IMR-90 (cell line): ENCODE measurements at regions not wholly inside any gene's neighbourhood (a gene's known extent, or its start where the extent isn't known, plus 50 kb on each side); places are given as distances from the start of the nearest gene placed in this dataset.

Experiments
- ATAC-seq: fragments of 200-7000 bp; cut with Tn5 transposase; 2 replicates; pipeline ENCODE4 v1.9.1; 2020; ENCODE audit warnings: low read depth, mild to moderate bottlenecking, moderate library complexity
- BruUV-seq: library from RNA; stranded (reverse); fragments of 400-500 nt; replicated peaks from 2 replicates; lab custom pipeline; 2021; lab: Mats Ljungman, UMichigan
- CTCF ChIA-PET: fragments of 300-600 bp; formaldehyde crosslinking; extraction: SDS; loops from one replicate; lab custom pipeline; 2021; ENCODE audit warnings: antibody characterized with exemption; lab: Yijun Ruan, JAX
- POLR2A ChIA-PET: fragments of 300-600 bp; sonication (Branson Sonifier 250); formaldehyde crosslinking; loops from one replicate; lab custom pipeline; 2022; ENCODE audit warnings: antibody characterized with exemption; ENCODE audit not compliant: unreplicated experiment; lab: Charles Lee
- DNase-seq: peaks from one replicate; pipeline ENCODE4 v3.0.0; 2013
- H2AFZ ChIP-seq: replicated peaks from 2 replicates; pipeline ENCODE3; 2013; ENCODE audit warnings: low read length, mild to moderate bottlenecking; ENCODE audit not compliant: poor library complexity
- H2AK5ac ChIP-seq: 2 replicates; pipeline ENCODE4 v1.6.1; 2013; ENCODE audit warnings: low read depth, low read length, inconsistent platforms
- H2AK9ac ChIP-seq: replicated peaks from 2 replicates; pipeline ENCODE3; 2013; ENCODE audit warnings: mild to moderate bottlenecking, low read depth, low read length, moderate library complexity; ENCODE audit not compliant: poor library complexity
- H2BK120ac ChIP-seq: 2 replicates; pipeline ENCODE4 v1.6.1; 2013; ENCODE audit warnings: low read depth, low read length, inconsistent platforms
- H2BK15ac ChIP-seq: 3 replicates; pipeline ENCODE4 v1.6.1; 2013; ENCODE audit warnings: low read depth, low read length, inconsistent platforms
- H2BK20ac ChIP-seq: 2 replicates; pipeline ENCODE4 v1.6.1; 2013; ENCODE audit warnings: low read depth, mild to moderate bottlenecking, inconsistent platforms, low read length, moderate library complexity
- H2BK5ac ChIP-seq: 2 replicates; pipeline ENCODE4 v1.6.1; 2013; ENCODE audit warnings: mild to moderate bottlenecking, low read depth, low read length, inconsistent platforms; ENCODE audit not compliant: poor library complexity, severe bottlenecking
- H3K14ac ChIP-seq: replicated peaks from 2 replicates; pipeline ENCODE4 v1.6.1; 2013; ENCODE audit warnings: low read depth, low read length, inconsistent platforms
- H3K18ac ChIP-seq: 2 replicates; pipeline ENCODE4 v1.6.1; 2013; ENCODE audit warnings: low read depth, low read length, control low read depth
- H3K23ac ChIP-seq: 2 replicates; pipeline ENCODE4 v1.6.1; 2013; ENCODE audit warnings: low read depth, low read length, inconsistent platforms
- H3K27ac ChIP-seq: 2 replicates; pipeline ENCODE4 v1.5.1; 2013; ENCODE audit warnings: mild to moderate bottlenecking, control low read depth, low read length; ENCODE audit not compliant: insufficient read depth
- H3K27me3 ChIP-seq: 2 replicates; pipeline ENCODE4 v1.6.1; 2013; ENCODE audit warnings: low read length; ENCODE audit not compliant: control insufficient read depth, insufficient read depth
- H3K36me3 ChIP-seq: 2 replicates; pipeline ENCODE4 v1.6.1; 2013; ENCODE audit warnings: low read length, mixed read lengths; ENCODE audit not compliant: control insufficient read depth, insufficient read depth
- H3K4ac ChIP-seq: 2 replicates; pipeline ENCODE4 v1.6.1; 2013; ENCODE audit warnings: low read depth, low read length, inconsistent platforms
- H3K4me1 ChIP-seq: 2 replicates; pipeline ENCODE4 v1.6.1; 2013; ENCODE audit warnings: low read length, mixed read lengths; ENCODE audit not compliant: control insufficient read depth, insufficient read depth
- H3K4me2 ChIP-seq: 2 replicates; pipeline ENCODE4 v1.6.1; 2013; ENCODE audit warnings: low read depth, mild to moderate bottlenecking, control low read depth, low read length, moderate library complexity
- H3K4me3 ChIP-seq: 2 replicates; pipeline ENCODE4 v1.5.1; 2013; ENCODE audit warnings: low read depth, mild to moderate bottlenecking, control low read depth, low read length, moderate library complexity; ENCODE audit not compliant: insufficient read depth
- H3K56ac ChIP-seq: 2 replicates; pipeline ENCODE4 v1.6.1; 2013; ENCODE audit warnings: low read length, inconsistent platforms; ENCODE audit not compliant: insufficient read depth; ENCODE audit errors: extremely low read depth
- H3K79me1 ChIP-seq, 2 experiments: 2 replicates each; pipeline ENCODE4 v1.6.1; 2013; ENCODE audit warnings: low read length in 2 of 2, inconsistent platforms in 1 of 2, low read depth in 1 of 2
- H3K9ac ChIP-seq: 2 replicates; pipeline ENCODE4 v1.6.1; 2013; ENCODE audit warnings: low read depth, low read length, control low read depth
- H3K9me1 ChIP-seq: 2 replicates; pipeline ENCODE4 v1.6.1; 2013; ENCODE audit warnings: low read length, inconsistent platforms; ENCODE audit not compliant: insufficient read depth
- H3K9me3 ChIP-seq: 2 replicates; pipeline ENCODE4 v1.6.1; 2013; ENCODE audit warnings: low read length; ENCODE audit not compliant: control insufficient read depth, insufficient read depth
- H4K20me1 ChIP-seq: 2 replicates; pipeline ENCODE4 v1.6.1; 2013; ENCODE audit warnings: low read length, inconsistent platforms; ENCODE audit not compliant: insufficient read depth
- H4K5ac ChIP-seq: 2 replicates; pipeline ENCODE4 v1.6.1; 2013; ENCODE audit warnings: mild to moderate bottlenecking, low read depth, low read length, control low read depth
- H4K8ac ChIP-seq, 2 experiments: 2 replicates each; pipeline ENCODE4 v1.6.1; 2013; ENCODE audit warnings: low read depth in 2 of 2, low read length in 2 of 2, control low read depth in 1 of 2, inconsistent platforms in 1 of 2
- H4K91ac ChIP-seq: 2 replicates; pipeline ENCODE4 v1.6.1; 2013; ENCODE audit warnings: low read depth, low read length, inconsistent platforms; ENCODE audit not compliant: insufficient read depth
- BHLHE40 ChIP-seq: fragments of 150-350 bp; IDR thresholded peaks from 2 replicates; pipeline ENCODE4 v1.6.1; 2016; ENCODE audit warnings: mild to moderate bottlenecking, low read depth, low read length
- CEBPB ChIP-seq: IDR thresholded peaks from 2 replicates; pipeline ENCODE4 v1.6.1; 2012; ENCODE audit warnings: low read depth, low read length, improper control_type of control experiment
- CHD1 ChIP-seq: IDR thresholded peaks from 2 replicates; pipeline ENCODE4 v1.6.1; 2012; ENCODE audit warnings: low read depth, low read length, improper control_type of control experiment
- CTCF ChIP-seq: conservative IDR thresholded peaks from 2 replicates; pipeline ENCODE4 v1.5.1; 2012; ENCODE audit warnings: mild to moderate bottlenecking, low read depth, low read length, improper control_type of control experiment
- ELK1 ChIP-seq: fragments of 150-350 bp; IDR thresholded peaks from 2 replicates; pipeline ENCODE4 v1.6.1; 2016; ENCODE audit warnings: low read depth, mild to moderate bottlenecking, low read length, moderate library complexity, borderline replicate concordance
- FOS ChIP-seq: fragments of 150-350 bp; IDR thresholded peaks from 2 replicates; pipeline ENCODE4 v1.6.1; 2016; ENCODE audit warnings: low read depth, low read length
- MAFK ChIP-seq: IDR thresholded peaks from 2 replicates; pipeline ENCODE4 v1.6.1; 2012; ENCODE audit warnings: low read depth, low read length, improper control_type of control experiment
- MAZ ChIP-seq: IDR thresholded peaks from 2 replicates; pipeline ENCODE4 v1.6.1; 2012; ENCODE audit warnings: low read depth, mild to moderate bottlenecking, low read length, improper control_type of control experiment, moderate library complexity, borderline replicate concordance
- MXI1 ChIP-seq: IDR thresholded peaks from 2 replicates; pipeline ENCODE4 v1.6.1; 2012; ENCODE audit warnings: low read depth, mild to moderate bottlenecking, low read length, moderate library complexity, borderline replicate concordance
- NFE2L2 ChIP-seq: fragments of 150-350 bp; IDR thresholded peaks from 2 replicates; pipeline ENCODE4 v1.6.1; 2016; ENCODE audit warnings: low read depth, mild to moderate bottlenecking, low read length
- POLR2A ChIP-seq: IDR thresholded peaks from 2 replicates; pipeline ENCODE4 v1.6.1; 2012; ENCODE audit warnings: mild to moderate bottlenecking, low read depth, low read length
- RAD21 ChIP-seq: IDR thresholded peaks from 2 replicates; pipeline ENCODE4 v1.6.1; 2012; ENCODE audit warnings: low read length, improper control_type of control experiment
- RCOR1 ChIP-seq: IDR thresholded peaks from 2 replicates; pipeline ENCODE4 v1.6.1; 2012; ENCODE audit warnings: mild to moderate bottlenecking, low read length, improper control_type of control experiment; ENCODE audit not compliant: insufficient replicate concordance
- RFX5 ChIP-seq: IDR thresholded peaks from 2 replicates; pipeline ENCODE4 v1.8.0; 2012; ENCODE audit warnings: low read depth, mild to moderate bottlenecking, low read length, moderate library complexity
- SMC3 ChIP-seq: fragments of 150-350 bp; IDR thresholded peaks from 2 replicates; pipeline ENCODE4 v1.6.1; 2016; ENCODE audit warnings: low read depth, mild to moderate bottlenecking, antibody characterized with exemption, low read length, moderate library complexity
- USF2 ChIP-seq: fragments of 150-350 bp; IDR thresholded peaks from 2 replicates; pipeline ENCODE4 v1.6.1; 2017; ENCODE audit warnings: mild to moderate bottlenecking, antibody characterized with exemption, low read length, low read depth
- dilution Hi-C: fragments of 300-500 bp; cut with HindIII; formaldehyde crosslinking; loops from one replicate; pipeline ENCODE4 v1.14.3; 2018; ENCODE audit warnings: low sequenced_read_pairs; ENCODE audit not compliant: unreplicated experiment
- in situ Hi-C: fragments of 300-500 bp; cut with MboI; formaldehyde crosslinking; loops from 3 replicates; pipeline ENCODE4 v1.14.3; 2019; ENCODE audit warnings: low sequenced_read_pairs, inconsistent platforms, mixed read lengths
- intact Hi-C: fragments of 100-400 bp; cut with micrococcal nuclease; formaldehyde crosslinking; loops from 2 replicates; pipeline ENCODE4 v1.10.0; 2022

DNA sequence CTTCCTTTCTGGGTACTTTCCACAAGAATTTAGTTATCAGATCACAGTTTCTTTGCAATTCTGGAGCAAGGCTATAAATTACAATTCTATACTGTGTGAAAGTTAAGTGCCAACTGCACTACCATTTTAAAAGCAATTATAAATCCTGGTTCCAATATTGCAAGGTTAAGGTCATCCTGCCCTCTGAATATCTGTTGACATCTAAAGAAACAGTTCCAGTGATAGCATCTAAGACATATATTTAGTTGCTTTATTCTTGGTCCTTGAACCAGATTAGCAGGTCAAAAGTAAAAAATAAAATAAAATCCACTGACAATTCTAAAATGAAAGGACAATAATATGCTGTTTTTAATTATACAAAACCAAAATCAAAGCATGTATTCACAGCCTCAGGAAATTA lies 334.2 kb downstream of the ATXN7L3B start:
- no peak for ATAC-seq
- no peaks in the 10 kb centered on the region for H3K9me3 ChIP-seq
- intact Hi-C loops (no loop called here), in situ Hi-C loops (no loop called here), dilution Hi-C loops (no loop called here)
- no peak overlapping the region for H2BK5ac ChIP-seq
- no peak for DNase-seq
- H3K4me3 ChIP-seq, result no peak overlapping the region
- POLR2A ChIA-PET, result no interaction called here
- no peak overlapping the region for H4K91ac ChIP-seq
- TF ChIP-seq CHD1, result no peak
- TF ChIP-seq ELK1, result no peak
- TF ChIP-seq CEBPB, result no peak
- TF ChIP-seq BHLHE40, result no peak
- no peak for TF ChIP-seq USF2
- no peak for TF ChIP-seq MAFK
- TF ChIP-seq RFX5, result no peak
- no peak for TF ChIP-seq POLR2A
- no peak for TF ChIP-seq CTCF
- TF ChIP-seq RAD21, result no peak
- TF ChIP-seq MAZ, result no peak
- no peak for TF ChIP-seq FOS
- TF ChIP-seq MXI1, result no peak
- no peak for TF ChIP-seq RCOR1
- no peak for TF ChIP-seq NFE2L2
- no peak for TF ChIP-seq SMC3
- no peak overlapping the region for H3K4ac ChIP-seq
- no peaks in the 10 kb centered on the region for H3K27me3 ChIP-seq
- H2BK15ac ChIP-seq, result no peak overlapping the region
- no peak overlapping the region for H2AK5ac ChIP-seq
- H3K56ac ChIP-seq, result no peak overlapping the region
- H4K5ac ChIP-seq, result no peak overlapping the region
- H3K27ac ChIP-seq, result no peak overlapping the region
- H3K9ac ChIP-seq, result no peak overlapping the region
- H3K9me1 ChIP-seq, result no peaks in the 10 kb centered on the region
- no peaks in the 10 kb centered on the region for H3K4me1 ChIP-seq
- CTCF ChIA-PET, result no interaction called here
- H3K14ac ChIP-seq, result no peak overlapping the region
- no peaks in the 10 kb centered on the region for H3K36me3 ChIP-seq
- no peaks in the 10 kb centered on the region for H3K79me1 ChIP-seq
- no peak overlapping the region for H2BK20ac ChIP-seq
- BruUV-seq, result no TSS peak
- no peak overlapping the region for H2BK120ac ChIP-seq
- no peak overlapping the region for H3K23ac ChIP-seq
- no peak overlapping the region for H3K18ac ChIP-seq
- no peak overlapping the region for H4K8ac ChIP-seq
- no peak overlapping the region for H2AFZ ChIP-seq
- H3K4me2 ChIP-seq, result no peak overlapping the region
- no peaks in the 10 kb centered on the region for H4K20me1 ChIP-seq
- H2AK9ac ChIP-seq, result no peak overlapping the region
